A172 (cell line): ENCODE measurements at regions not wholly inside any gene's neighbourhood (a gene's known extent, or its start where the extent isn't known, plus 50 kb on each side); places are given as distances from the start of the nearest gene placed in this dataset.

Experiments used
- DNase-seq: peaks from one replicate; pipeline ENCODE4 v3.0.0-alpha.2; 2015; ENCODE audit warnings: low spot score

GRCh38 chr13:53201454-53202225, 173.0 kb downstream of the OLFM4 start:
- no peak for DNase-seq

GRCh38 chr13:53204598-53204997, 176.0 kb downstream of the OLFM4 start:
- no peak for DNase-seq

DNA sequence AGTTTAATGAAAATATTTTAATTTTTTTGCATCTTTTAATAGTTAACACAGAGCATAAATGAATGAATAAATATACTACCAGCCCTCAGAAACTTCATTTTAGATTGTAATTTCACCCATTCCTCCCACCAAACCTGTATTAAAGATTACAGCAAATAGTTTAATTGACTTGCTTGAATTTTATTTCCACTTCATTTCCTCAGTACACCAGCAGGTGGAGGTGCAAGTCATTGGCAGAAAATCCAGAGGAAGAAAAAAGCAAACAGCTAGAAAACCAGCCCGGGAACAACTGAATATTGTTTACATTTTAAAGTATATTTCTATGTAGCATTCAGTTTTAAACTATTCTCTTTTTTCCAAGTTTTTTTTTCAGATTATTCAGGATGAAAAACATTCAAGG, 177.8 kb downstream of the OLFM4 start:
- DNase-seq, result no peak

DNA sequence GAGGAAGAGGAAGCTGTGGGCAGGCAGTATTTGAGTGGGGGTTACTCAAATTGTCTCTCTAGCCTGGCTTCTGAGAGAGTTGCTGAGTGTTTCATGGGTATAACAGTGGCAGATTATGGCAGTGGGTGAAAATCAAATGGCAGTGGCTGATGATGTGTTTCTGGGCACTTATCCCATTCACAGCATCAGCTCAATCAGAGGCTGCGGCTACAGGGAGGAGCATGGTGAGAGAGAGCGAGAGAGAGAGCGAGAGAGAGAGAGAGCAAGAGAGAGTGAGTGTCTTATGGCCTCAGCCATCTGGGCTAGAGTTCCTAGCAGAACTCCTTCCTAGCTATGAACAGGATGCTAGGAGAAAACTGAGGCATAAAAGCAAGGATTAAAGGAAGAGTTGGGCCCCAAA, 178.9 kb downstream of the OLFM4 start:
- no peak for DNase-seq

GRCh38 chr13:53214433-53214832, 185.8 kb downstream of the OLFM4 start:
- no peak for DNase-seq

DNA sequence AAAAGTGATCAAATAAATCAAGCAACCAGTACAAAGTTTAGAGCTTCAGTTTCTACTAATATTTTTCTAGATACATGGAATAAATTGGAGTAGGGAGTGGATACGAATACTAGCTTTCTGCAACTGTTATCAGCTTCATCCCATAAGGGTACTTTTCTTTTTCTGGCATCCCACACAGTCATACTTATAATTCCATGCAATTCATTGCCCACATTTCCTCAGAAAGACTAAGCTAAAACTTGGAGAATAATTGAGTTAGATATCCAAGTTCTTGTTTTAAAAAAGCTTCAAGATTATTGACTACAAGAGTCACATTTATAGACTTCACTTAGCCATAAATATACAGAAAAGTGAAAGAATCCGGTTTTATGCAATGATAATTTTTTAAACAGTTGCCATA, 186.9 kb downstream of the OLFM4 start:
- no peak for DNase-seq

- no peak for DNase-seq
Measured at GRCh38 chr13:53216773-53217172, 188.2 kb downstream of the OLFM4 start.

DNA sequence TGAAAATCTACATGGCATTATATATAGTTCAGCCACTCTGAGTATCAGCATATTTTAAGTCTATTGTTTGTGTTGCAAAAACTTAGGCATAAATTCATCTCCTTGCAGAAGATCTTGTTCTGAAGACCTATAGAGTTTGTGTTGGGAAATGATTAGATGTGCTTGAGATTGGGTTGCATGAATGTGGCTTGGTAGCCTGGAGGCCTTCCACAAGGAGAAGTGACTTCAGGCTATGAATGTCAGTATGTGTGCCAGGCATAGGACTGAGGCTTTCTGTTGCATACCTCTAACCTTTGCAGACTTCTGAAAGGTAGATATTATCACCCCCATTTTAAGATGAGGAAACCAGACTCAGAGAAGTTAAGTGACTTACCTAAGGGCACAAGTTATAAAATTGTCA, 188.6 kb downstream of the OLFM4 start:
- DNase-seq, result no peak

- DNase-seq, result no peak
Measured at GRCh38 chr13:53220038-53220437, 191.4 kb downstream of the OLFM4 start.

- DNase-seq, result no peak
Measured at GRCh38 chr13:53237696-53238095, 209.1 kb downstream of the OLFM4 start.

GRCh38 chr13:53238261-53238660, 209.6 kb downstream of the OLFM4 start:
- DNase-seq, result no peak

GRCh38 chr13:53240401-53241025, 211.9 kb downstream of the OLFM4 start:
- DNase-seq, result no peak

DNA sequence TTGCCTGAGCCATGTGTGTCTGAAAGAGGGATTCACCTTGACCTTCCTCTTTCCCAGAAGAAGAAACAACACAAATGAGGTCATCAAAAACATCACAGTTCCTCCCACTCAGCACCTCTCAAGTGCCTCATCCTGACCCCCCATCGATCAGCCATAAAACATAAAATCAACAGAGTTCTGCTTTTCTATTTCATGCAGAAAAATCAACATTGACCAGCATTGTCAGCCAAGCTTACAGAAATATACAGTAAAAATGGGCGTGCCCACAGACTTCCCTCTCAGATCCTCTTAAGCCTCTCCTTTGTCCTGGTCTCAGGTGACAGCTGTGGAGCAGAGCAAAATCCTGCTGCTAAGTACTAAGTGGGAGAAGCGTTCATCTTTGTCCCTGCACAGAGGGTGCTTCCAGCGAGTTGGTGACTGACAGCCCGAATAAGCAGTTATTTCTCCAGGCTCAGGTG, 213.3 kb downstream of the OLFM4 start:
- DNase-seq, result no peak

GRCh38 chr13:53249236-53249635, 220.6 kb downstream of the OLFM4 start:
- DNase-seq, result no peak

DNA sequence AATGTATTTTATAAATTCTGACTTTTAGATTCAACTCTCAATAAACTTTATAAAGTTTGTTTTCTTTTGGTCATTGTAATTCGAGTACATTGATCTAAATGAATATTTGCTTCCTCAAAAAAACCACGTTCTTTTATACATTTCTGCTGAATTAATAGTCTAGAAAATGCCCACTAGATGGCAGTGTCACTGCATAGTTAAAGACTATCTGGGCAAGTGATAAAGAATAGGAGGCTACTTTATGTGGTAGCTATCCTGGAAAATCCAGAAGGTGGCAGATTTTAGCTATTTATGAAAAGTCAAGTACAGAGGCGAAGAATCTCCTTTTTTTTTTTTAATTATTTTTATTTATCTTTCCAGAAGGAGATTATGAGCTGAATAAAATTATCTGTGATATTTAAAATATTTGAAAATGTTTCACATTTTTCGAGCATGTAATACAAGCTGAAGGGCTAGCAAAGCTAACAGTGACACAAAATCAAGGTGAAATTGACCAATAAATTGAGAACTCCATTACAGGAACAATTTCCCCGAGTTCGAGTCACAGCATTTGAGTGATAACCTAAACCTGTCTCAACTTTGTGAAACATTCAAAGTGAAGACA, 221.8 kb downstream of the OLFM4 start:
- DNase-seq, result peak; percentile 70

- DNase-seq, result no peak
Measured at GRCh38 chr13:53250977-53251376, 222.4 kb downstream of the OLFM4 start.

DNA sequence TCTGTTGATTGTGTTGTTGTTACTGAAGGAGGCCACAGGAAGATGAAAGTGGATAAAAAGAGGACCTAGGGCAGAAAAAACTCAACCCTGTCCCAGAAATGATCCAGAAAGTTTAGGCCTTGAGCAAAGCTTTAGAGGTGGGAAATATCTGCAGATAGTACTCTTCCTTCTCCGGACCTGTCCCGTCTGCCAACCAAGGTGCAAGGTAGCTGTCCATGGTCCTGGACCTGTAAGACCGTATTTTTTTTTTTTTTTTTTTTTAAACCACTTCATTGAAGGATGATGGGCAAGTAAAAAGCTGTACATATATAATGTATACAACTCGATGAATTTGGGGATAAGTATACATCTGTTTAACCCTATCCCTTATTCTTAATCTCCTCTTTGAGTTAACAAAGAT, 225.9 kb downstream of the OLFM4 start:
- DNase-seq, result no peak

GRCh38 chr13:53255795-53256194, 227.2 kb downstream of the OLFM4 start:
- DNase-seq, result no peak

- no peak for DNase-seq
Measured at GRCh38 chr13:53260594-53260993, 232.0 kb downstream of the OLFM4 start.

GRCh38 chr13:53264751-53265385, 236.3 kb downstream of the OLFM4 start:
- DNase-seq, result no peak

GRCh38 chr13:53266757-53267156, 238.1 kb downstream of the OLFM4 start:
- DNase-seq, result no peak

GRCh38 chr13:53269634-53270033, 241.0 kb downstream of the OLFM4 start:
- DNase-seq, result no peak

DNA sequence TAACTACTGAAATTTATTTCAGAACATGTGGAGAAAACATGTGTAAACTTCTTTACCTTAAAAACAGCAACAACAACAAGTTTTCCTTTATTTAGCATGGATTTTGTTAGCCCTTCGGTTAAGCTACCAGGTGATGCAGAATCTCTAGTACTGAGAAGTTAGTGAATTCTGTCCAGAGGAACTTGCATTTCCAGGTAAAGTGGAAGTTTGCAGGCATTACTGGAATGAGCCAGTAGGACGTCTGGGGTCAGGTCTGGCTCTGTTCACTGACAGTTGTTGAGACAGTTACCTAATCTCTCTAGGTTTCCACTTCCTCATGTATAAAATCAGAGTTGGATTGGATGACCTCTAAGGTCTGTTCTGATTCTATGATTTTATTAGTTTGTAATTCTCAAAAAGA, 244.3 kb downstream of the OLFM4 start:
- DNase-seq, result no peak
